HG02885 (cell line): ENCODE measurements at regions not wholly inside any gene's neighbourhood (a gene's known extent, or its start where the extent isn't known, plus 50 kb on each side); places are given as distances from the start of the nearest gene placed in this dataset.
"Not testable (repeated sequence)": the region's sequence is repeated elsewhere in the genome, so short reads cannot be mapped to it uniquely, and the experiment has no call there.

Source experiments
- ATAC-seq: cut with Tn5 transposase; IDR thresholded peaks from one replicate; pipeline ENCODE4 v1.9.1; 2021; ENCODE audit warnings: mild to moderate bottlenecking; ENCODE audit not compliant: unreplicated experiment, poor library complexity

GRCh38 chr3:164401440-164401839 is 676.9 kb downstream of the SI start:
- ATAC-seq, result not testable (repeated sequence)

GRCh38 chr3:164397462-164397861 is 680.8 kb downstream of the SI start:
- no peak for ATAC-seq

- no peak for ATAC-seq
Measured at GRCh38 chr3:164393171-164393570, 685.1 kb downstream of the SI start.

GRCh38 chr3:164390046-164390445 is 688.2 kb downstream of the SI start:
- no peak for ATAC-seq

GRCh38 chr3:164387236-164387635 is 691.1 kb downstream of the SI start:
- no peak for ATAC-seq

GRCh38 chr3:164380156-164380555 is 698.1 kb downstream of the SI start:
- no peak for ATAC-seq

GRCh38 chr3:164377466-164377865 is 700.8 kb downstream of the SI start:
- ATAC-seq, result no peak

GRCh38 chr3:164375995-164376394 is 702.3 kb downstream of the SI start:
- no peak for ATAC-seq

GRCh38 chr3:164375538-164375937 is 702.8 kb downstream of the SI start:
- ATAC-seq, result no peak

- ATAC-seq, result no peak
Measured at GRCh38 chr3:164371681-164372080, 706.6 kb downstream of the SI start.

- no peak for ATAC-seq
Measured at GRCh38 chr3:164370970-164371369, 707.3 kb downstream of the SI start.

GRCh38 chr3:164365242-164365641 is 713.1 kb downstream of the SI start:
- no peak for ATAC-seq

- ATAC-seq, result no peak
Measured at GRCh38 chr3:164364111-164364510, 714.2 kb downstream of the SI start.

- ATAC-seq, result no peak
Measured at GRCh38 chr3:164360738-164361406, 717.4 kb downstream of the SI start.

GRCh38 chr3:164360078-164360578 is 718.2 kb downstream of the SI start:
- no peak for ATAC-seq

- ATAC-seq, result no peak
Measured at GRCh38 chr3:164352991-164353390, 725.3 kb downstream of the SI start.

GRCh38 chr3:164351131-164351530 is 727.2 kb downstream of the SI start:
- ATAC-seq, result no peak

- not testable (repeated sequence) for ATAC-seq
Measured at GRCh38 chr3:164342206-164342605, 736.1 kb downstream of the SI start.

- no peak for ATAC-seq
Measured at GRCh38 chr3:164341086-164341485, 737.2 kb downstream of the SI start.

- no peak for ATAC-seq
Measured at GRCh38 chr3:164340273-164340672, 738.0 kb downstream of the SI start.

- no peak for ATAC-seq
Measured at GRCh38 chr3:164332831-164333802, 745.2 kb downstream of the SI start.
